CMK (cell line): ENCODE measurements at regions not wholly inside any gene's neighbourhood (a gene's known extent, or its start where the extent isn't known, plus 50 kb on each side); places are given as distances from the start of the nearest gene placed in this dataset.
"Not testable (repeated sequence)": the region's sequence is repeated elsewhere in the genome, so short reads cannot be mapped to it uniquely, and the experiment has no call there.

ENCODE experiments used
- DNase-seq: peaks from one replicate; pipeline ENCODE4 v3.0.0-alpha.2; 2010; ENCODE audit warnings: low read depth

DNA sequence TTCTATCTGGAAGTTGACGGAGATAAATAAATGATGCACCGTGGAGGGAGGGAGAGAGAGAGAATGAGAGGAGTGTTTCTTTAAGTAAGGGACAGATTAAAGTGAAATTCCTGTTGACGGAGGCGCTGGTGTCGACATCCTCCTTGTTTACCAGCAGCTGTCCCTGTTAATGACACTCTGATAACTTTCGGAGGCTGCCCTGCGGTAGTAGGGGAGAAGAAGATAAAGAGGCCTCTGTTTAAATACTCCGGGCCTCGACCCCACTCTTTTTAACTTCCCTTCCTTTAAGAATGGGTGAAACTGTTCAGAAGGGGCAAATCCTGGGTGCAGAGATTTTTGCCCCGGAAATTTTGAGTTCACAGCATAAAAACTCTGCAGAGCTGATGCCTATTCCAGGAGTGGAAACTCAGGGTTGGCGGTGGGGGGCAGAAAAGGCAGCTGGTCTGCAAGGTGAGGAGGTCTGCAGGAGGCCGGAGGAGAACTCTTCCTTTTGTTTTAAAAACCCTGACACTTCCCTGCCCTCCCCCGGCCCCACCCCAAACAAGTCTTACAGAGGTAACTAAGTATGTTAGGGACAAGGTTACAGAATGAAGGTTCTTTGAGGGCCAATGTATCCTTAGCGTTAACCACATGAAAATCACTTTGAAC is 276.6 kb upstream of the NR2F2 start:
- no peak for DNase-seq

DNA sequence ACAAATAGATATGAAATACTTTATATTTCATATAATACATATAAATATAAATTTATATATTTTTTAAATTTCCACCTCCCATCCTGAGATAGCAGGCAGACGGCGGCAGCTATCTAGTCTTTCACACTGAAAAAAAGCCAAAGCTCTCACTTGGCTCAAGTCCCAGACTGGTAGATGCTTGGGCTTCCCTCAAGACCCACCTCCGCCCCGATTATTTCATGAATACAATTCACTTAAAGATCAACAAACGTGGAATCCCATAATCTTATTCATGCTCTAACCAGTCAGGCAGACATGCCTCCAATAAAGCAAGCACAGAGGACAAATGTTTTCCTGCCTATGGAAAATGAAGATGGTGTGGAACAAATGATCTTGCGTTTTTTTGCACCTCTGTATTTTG is 275.9 kb upstream of the NR2F2 start:
- no peak for DNase-seq

DNA sequence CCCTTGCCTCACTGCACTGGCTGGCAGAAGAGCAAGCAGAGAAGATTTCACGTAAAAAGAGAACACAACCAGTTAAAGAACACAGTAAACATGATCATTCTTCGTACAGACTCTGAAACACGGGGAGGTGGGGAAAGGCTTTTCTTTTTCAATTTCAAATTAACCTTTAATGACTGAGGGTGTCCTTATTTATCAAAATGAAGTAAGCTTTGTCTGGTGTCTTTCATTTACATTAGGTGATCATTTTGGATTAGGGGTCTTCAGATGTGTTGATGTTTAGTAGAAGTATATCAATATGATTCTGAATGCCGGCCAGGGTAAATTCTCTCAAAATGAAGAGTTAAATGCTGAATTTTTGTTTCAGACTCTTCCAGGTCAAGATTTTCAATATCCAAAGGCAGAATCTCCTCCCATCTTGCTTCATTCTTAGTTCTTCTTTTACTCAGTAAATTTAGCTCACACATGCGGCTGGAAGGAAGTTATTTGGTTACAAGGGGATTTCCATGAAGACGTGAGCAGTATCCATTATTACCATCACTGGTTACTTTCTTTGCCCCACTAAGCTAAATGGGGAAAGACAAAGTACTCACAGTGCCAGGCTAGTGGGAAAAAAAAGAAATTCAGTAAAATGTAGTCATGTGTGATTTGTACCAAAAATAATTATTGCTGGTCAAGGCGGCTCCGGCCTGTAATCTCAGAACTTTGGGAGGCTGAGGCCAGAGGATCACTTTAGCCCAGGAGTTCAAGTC is 272.2 kb upstream of the NR2F2 start:
- no peak for DNase-seq

DNA sequence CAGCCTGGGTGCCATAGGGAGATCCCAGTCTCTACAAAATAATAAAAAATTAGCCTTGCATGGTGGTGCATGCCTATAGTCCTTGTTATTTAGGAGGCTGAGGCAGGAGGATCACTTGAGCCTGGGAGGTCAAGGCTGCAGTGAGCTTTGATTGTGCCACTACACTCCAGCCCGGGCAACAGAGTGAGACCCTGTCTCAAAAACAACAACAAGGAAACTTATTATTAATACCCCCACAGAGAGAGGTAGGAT is 271.7 kb upstream of the NR2F2 start:
- DNase-seq, result not testable (repeated sequence)

DNA sequence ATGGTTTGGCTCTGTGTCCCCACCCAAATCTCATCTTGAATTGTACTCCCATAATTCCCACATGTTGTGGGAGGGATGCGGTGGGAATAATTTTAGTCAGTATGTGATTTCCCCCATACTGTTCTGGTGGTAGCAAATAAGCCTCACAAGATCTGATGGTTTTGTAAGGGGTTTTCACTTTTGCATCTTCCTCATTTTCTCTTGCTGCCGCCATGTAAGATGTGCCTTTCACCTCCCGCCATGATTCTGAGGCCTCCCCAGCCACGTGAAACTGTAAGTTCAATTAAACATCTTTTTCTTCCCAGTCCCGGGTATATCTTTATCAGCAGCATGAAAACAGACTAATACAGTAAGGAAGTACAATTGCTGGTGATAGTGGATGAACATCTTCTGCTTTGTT is 269.9 kb upstream of the NR2F2 start:
- not testable (repeated sequence) for DNase-seq

DNA sequence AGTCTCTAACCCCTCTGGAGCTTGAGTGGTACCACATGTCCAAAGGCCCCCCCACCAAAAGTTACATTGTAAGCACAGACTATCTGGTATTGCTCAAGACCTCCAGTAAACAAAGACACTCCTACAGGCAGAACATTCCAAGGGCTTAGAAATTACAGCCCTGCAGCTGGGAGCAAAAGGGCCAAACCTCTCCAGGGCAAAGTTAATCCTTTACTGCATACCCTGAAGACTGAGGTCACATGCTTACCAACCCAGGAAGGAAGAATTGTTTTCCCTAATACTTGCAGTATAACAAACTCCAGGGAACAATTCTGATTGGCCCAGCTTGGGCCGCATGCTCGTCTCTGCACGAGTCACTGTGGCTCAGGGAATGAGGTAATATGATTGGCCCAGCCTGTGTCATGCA is 266.1 kb upstream of the NR2F2 start:
- no peak for DNase-seq

DNA sequence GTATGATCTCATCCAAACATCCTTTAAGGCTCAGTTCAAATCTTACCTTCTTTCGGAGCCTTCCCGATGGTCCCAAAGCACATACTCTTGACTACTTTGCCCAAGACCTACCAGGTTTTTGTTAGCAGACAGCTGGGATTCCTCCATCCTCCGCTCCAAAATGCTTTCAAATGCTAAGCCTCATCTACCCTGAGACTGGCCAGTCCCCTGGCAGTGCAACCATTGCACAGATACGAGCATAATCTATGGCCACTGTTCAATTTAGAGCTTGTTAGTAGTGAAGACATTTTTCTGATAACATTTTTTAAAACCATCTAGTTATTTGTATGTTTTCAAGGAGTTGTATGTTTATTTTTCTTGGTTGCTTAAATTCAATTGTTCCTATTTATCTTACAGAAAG is 264.4 kb upstream of the NR2F2 start:
- no peak for DNase-seq

DNA sequence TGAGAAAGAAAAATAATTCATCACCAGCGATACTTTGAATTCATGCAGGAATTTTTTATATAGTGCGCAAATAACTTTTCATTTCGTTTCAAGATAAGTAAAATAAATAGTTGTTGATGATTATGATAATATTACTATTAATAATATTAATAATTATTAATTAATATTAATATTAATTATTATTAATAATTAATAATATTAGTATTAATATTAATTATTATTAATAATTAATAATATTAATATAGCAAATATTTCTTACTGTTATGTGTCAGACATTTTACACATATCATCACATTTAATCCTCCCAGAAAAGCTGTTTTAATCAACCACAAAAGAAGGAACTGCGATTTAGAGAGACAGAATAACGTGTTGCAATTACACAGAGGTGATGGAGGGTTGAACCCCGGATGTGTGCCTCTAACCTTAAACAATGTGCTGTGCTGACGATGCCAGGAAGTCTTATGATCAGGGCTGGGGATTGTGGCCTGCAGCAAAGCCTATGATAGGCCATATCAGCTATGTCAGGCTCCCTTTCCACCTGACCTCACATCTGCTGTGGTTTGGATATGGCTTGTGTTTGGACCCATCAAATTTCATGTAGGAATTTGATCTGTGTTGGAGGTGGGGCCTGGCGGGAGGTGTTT is 263.5 kb upstream of the NR2F2 start:
- DNase-seq, result peak; percentile 91

DNA sequence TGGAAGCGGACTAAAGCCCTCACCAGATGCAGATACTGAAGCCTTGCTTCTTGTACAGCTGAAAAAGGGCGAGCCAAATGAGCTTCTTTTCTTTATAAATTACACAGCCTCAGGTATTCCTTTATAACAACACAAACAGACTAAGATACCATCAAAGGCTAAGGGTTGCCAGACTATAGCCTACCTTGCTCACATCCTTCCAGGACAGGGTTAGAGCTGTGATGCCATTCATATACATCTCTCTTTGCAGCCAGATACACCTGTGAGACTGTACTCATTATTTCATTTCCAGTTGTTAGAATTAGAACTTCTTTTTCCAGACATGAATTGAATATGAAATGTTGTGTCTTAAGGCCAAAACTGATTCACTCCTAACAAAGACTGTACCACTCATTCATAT is 262.8 kb upstream of the NR2F2 start:
- no peak for DNase-seq

DNA sequence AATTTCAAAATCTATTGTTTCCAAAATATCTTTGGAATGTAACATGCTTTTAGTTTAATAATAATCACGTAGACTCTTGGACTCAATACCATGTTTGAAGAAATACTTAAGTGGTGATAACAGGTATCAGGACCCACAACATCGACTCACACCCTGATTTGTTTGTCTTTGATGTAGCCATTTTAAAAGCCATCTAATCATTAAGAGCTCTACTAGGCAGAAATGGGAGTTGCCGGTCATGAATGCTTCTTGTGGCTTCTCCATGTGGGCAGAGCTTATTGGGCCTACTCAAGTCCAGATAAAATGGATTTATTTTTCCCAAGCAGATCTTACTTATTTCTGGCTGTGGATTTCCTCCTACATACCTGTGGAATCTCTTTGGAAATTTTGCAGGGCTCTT is 261.6 kb upstream of the NR2F2 start:
- no peak for DNase-seq

DNA sequence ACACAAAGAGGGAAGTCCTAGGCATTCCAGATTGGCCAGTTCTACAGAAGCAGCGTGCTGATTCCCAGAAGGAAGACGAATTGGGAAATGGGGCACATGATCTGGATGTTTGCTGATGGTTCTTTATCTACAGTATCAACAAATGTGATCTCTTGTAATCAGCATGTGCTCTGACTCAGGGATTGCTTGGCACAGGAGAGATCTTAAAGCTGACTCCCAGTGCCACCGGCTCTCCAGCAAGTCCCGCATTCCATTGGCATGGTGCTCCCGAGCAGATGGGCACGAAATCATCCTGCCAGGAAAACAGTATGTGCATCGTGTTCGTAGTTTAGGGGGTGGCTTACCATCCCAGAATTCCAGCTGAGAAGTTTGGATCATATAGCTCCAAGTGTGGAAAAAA is 259.9 kb upstream of the NR2F2 start:
- DNase-seq, result no peak

DNA sequence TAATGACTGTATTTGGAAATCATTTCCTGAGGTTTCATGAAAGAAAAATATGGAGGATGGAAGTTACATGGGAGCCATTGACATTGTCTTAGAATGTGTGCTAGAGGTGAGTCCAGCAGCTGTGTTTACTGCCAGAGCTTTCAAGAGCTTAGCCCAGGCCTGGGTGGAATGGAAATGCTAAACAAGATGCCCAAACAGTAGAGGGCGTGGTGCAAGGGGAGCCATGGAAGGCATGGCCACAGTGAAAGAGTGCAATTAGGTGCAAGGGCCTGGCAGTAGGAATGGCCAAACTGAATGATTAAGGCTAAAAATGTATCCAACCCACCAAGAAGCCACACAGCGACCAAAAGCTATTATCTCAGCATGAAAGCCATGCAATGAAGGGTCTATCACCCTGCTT is 257.7 kb upstream of the NR2F2 start:
- DNase-seq, result no peak

DNA sequence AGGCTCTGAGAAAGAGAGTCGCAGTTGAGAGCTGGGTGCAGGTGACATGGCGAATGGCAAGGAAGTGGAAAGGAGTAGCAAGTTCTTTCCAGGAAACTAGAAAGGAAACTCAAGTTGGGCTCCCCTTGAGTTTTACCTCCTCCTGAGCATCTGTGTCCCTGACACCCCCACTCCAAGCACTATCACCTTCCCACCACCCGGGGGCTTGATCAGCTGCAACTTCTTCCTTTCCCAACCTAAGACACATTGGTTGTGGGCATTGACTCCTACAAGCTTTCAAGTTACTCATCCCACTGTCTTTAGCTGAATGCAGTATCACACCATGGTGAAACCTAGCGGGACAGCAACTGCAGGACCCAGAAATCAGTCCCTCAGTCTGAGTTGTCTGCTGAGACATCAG is 256.6 kb upstream of the NR2F2 start:
- no peak for DNase-seq

DNA sequence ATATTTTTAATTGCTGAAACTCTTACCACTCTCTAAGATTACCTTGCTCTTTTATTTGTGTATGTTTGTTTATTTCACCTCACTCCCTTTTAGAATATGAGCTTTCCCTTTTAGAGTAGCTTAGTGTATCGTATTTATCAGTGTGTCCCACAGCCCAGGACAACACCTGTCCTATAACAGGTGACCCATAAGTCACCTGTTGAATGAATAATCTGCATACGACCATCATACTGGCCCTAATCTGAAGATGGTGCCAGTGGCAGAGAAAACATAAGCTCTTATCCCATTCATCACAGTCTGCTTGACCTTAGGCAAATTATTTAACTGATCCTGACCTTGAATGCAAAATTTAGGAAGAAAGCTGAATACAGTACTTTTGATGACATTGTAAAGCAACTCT is 254.6 kb upstream of the NR2F2 start:
- no peak for DNase-seq

DNA sequence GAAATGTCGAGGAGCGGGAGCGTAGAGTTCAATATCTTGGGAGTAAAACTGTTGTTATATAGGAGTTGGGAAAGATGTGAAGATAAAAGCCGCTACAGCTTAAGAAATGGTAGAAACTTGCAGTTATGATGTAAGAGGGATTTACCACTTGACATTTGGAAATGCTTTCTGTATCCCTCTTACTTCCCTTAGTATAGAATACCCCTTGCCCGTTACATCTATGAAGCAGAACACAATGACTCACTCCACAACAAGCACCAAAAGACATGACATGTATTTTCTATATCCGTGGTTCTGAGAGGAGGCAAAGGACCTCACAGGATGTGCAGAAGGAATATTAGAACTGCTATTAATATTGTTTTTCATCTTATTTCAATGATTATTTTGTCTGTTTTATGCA is 254.2 kb upstream of the NR2F2 start:
- DNase-seq, result no peak

DNA sequence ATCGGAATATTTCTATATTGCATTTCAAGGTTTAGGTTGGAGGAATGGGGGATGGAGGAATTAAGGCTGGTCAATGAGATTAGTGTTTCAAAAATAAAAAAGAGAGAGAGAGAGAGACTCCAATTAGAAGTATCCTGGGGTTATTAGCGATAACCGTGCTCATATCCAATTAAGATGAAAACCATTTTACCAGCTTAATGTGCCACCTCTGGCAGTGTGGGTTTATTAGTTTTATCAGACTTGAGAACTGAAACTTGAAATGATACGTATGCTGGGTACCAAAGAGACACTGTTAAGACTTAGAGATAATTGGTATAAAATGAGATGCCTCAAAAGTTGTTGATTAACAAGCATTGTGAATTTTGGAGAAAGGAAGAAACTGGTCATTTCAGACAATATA is 251.5 kb upstream of the NR2F2 start:
- DNase-seq, result no peak

DNA sequence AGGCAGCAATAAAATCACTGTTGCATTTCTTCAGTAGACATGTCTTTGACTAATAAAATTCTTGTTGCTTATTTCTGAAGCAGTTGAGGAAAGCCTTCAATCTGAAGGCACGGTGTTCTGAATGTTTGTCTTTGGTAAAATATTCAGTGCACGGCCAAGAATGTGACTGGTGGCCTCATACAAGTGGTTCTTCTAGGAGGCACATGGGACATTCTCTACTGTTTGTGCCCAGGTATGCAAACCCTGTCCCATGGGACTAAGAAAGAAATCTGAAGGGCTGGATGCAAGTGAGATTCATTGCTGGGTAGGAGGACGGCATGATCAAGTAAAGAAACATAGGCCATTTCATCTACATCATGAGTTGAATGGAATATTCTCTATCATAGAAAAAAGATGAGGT is 250.6 kb upstream of the NR2F2 start:
- DNase-seq, result no peak

DNA sequence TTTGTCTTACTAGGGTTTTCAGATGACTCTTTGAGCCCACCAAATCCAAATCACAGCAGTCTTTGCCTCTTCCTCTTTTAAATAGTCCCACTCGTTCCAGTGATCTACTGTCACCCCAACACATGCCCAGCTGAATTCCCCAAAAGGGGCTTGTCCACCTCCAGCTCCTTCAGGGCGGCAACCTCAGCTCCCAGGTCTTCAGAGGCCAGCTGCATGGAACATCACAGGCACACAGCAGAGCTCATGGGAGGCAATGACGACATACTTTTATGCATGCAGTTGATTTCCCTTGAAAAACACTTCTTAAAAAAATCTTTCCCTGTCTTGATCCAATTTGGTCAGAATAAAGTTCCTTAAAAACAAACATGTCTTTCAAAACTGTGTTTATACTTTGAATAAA is 244.3 kb upstream of the NR2F2 start:
- no peak for DNase-seq

DNA sequence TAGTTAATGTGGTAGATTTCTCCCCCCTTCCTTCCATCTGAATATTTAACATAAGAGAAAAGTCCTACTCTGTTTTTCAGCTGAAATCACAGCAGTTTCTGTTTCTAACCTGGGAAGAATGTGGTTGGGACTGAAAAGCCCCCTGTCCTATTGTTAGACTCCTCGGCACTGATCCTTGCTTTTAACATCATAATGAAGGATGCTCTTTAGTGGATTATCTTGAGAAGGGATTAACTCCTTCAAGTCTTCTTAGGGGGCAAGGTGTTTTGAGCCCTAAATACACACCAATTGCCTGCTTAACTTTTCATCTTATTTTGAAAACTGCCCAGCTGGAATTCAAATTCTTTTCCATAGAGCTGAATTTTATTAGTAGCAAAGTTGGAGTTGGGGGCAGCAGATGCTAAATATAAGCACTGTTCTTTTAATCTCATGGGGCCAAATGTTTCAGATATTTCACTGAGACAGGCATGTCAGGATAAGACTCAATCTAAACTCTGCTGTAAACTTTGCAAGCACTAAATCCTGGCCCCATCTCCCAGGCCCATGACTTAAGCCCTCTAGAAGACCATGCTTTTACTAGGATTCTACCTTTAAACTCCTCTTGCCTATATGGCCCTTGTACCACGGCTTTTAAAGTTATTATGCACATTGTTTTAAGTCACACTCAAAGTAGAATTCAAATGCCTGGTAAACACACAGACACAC is 243.2 kb upstream of the NR2F2 start:
- DNase-seq, result no peak

DNA sequence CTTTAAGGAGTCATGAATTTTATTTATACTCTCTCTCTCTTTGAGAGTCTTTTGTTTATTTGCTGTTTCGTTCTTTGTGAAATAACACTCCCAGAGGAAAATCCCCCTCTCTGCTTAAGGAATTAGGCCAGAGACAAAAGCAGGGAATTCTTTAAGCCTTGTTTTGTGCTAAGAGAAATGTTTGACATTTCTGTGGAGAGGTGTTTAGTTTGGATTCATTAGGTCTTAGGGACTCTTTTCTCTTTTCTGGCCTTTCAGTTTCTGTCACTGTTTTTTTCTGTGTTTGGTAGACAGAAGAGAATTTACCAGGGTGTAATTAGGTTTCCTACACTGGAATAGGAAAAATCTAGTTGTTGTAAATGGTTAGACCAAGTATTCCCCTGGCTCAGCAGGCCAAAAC is 241.8 kb upstream of the NR2F2 start:
- no peak for DNase-seq

DNA sequence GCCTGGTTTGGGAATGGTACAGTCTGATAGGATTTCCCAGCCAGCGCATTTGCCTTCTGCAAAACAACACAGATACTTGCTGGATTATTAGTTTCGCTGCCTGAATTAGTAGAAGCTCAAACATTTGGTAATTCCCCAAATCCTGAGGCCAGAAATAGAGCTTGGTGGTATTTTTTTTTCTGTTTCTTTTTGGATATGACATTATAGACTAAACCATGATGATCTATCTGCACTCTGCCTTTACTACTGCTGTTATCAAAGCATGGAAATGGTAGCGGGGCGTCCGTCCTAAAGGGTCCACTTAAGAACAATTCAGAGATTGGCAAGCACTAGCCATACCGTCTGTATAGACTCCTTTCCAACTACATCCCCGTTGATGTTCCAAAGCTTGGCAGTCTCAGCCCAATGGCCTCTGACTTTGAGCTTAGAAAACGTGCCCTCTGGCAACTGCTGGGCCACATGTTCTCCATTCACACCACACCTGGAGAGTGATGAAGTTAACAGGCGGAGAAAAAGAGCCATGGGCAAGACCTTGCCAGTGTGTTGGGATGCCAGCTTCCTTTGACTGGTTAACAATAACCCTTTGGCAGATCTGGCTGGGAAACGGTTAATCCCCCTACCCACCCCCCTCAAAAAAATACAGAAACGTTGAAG is 241.0 kb upstream of the NR2F2 start:
- no peak for DNase-seq

DNA sequence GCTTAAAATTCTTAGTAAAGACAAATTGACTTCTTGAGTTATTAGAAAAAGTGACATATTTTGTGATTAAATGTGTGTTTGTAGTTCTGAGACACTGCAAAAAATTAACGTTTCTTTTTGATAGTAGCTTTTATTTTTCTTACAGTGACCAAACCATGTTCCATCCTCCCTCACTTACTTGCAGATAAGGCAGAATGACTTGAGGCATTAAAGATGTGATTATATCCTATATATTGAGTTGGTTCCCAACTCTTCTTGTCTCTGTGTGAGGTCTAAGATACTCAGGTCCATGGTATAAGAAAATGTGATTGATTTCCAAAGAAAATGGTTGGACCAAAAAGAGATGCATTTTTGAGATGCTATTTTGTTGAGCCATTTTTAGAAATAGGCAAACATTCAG is 238.3 kb upstream of the NR2F2 start:
- DNase-seq, result no peak

DNA sequence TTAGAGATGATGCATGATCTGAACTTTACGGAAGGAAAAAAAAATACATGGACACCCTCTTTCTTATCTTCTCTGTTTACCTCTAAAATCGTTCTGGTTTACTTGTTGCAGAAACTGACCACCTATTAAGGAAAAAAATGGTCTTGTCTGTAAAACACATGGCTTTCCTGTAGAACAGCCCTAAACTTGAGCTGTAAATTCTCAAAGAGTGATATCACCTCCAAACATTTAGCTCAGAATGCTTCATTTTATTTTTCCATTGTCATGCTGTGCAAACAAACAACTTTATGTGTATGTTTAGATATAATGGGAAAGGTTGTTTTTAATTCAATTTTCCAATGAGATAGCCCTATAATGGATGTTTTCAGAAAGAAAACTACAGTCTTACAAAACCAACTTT is 237.4 kb upstream of the NR2F2 start:
- DNase-seq, result no peak
